ENCODE measurements at regions not wholly inside any gene's neighbourhood (a gene's known extent, or its start where the extent isn't known, plus 50 kb on each side); places are given as distances from the start of the nearest gene placed in this dataset.

DNA sequence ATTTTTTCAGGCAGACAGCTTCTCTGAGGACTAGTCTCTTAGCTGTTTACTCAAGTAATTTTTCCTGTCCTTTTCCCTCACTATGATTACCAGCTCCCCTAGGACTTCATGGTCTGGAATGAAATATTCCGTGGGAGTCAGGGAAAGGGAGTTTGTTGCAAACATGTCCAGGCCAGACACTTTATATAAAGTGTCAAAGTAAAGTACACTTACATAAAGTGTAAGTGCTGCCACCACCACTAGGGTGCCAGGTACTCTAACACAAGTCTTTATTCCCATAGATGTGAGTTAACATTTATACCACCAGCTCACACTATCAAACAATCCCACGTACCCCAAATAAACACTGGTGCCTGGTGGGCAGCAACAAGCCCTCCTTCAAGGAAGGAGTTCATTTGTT, 179.8 kb downstream of the SNRPN start (continued):
- TF ChIP-seq NRF1 (IDR thresholded peaks at IDR 0.05; ENCODE audit: low read depth, low read length) (no peak), CBX5 (IDR thresholded peaks at IDR 0.05; ENCODE audit: low read depth, low read length) (no peak), KDM5A (IDR thresholded peaks at IDR 0.05; ENCODE audit: low read length) (no peak), TAF1 (IDR thresholded peaks at IDR 0.05; ENCODE audit: low read depth, low read length) (no peak)
